ENCODE measurements at regions not wholly inside any gene's neighbourhood (a gene's known extent, or its start where the extent isn't known, plus 50 kb on each side); places are given as distances from the start of the nearest gene placed in this dataset.

DNA sequence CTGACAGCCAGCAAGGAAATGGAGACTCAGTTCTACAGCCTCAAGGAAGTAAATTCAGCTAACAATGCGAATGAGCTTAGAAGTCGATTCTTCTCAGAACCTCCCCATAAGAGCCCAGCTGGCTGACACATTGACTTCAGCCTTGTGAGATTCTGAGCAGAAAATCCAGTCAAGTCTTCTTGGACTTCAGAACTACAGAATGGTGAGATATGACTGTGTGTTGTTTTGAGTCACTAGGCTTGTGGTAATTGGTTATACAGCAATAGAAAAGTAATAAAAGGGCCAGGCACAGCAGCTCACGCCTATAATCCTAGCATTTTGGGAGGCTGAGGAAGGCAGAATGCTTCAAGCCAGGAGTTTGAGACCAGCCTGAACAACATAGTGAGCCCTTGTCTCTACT is 161.8 kb upstream of the IVNS1ABP start:
- no peak for ATAC-seq

DNA sequence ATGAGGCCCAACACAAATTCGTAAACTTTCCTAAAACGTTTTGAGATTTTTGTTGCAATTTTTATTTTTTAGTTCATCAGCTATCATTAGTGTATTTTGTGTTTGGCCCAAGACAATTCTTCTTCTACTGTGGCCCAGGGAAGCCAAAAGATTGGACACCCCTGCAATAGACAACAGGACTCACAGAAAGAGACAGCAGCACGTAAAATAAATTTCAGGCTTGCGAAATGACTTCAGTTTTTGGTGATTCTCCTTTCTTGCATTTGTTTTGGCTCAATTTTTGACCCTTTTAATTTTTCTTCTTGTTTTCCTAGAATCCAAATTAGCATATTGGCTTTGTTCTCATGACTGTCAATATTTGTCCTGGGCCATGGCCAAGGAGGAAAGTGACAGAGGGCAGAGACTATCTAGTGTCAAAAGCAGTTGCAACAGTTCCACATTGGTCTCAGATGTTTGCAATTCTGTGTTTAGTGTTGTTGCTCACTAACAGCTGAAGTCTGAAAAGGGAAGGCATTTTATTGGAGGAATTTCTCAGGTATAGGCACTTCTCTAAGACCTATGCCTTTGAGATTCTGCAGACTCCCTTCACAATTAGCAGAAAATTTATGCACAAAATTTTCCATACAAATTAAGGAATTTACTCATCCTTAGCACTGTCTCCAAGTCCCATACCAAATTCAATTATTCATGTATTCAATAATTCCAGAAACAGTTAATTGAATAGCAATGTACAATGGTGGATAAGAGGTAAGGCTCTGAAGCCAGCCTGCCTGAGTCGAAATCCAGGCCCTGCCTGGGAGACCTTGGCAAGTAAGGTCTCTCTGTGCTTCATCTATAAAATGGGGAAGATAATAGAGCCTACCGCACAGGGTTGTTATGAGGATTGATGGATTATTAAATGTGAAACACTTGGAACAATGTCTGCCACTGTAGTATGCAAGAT is 160.9 kb upstream of the IVNS1ABP start:
- no peak for TF ChIP-seq ZFP3 (CRISPR knock-in tag; IDR thresholded peaks at IDR 0.05)
- ATAC-seq, result no peak

More for the DNA sequence above, 161.8 kb upstream of the IVNS1ABP start:
- TF ChIP-seq TCF4 (CRISPR knock-in tag; IDR thresholded peaks at IDR 0.05; ENCODE audit: borderline replicate concordance), result no peak
- TF ChIP-seq SNAI2 (CRISPR knock-in tag; IDR thresholded peaks at IDR 0.05), result no peak
- TF ChIP-seq CSDC2 (CRISPR knock-in tag; IDR thresholded peaks at IDR 0.05), result no peak
- TF ChIP-seq ZNF8 (CRISPR knock-in tag; IDR thresholded peaks at IDR 0.05), result no peak
- TF ChIP-seq, protein P1, sequence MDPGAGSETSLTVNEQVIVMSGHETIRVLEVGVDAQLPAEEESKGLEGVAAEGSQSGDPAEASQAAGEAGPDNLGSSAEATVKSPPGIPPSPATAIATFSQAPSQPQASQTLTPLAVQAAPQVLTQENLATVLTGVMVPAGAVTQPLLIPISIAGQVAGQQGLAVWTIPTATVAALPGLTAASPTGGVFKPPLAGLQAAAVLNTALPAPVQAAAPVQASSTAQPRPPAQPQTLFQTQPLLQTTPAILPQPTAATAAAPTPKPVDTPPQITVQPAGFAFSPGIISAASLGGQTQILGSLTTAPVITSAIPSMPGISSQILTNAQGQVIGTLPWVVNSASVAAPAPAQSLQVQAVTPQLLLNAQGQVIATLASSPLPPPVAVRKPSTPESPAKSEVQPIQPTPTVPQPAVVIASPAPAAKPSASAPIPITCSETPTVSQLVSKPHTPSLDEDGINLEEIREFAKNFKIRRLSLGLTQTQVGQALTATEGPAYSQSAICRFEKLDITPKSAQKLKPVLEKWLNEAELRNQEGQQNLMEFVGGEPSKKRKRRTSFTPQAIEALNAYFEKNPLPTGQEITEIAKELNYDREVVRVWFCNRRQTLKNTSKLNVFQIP (CRISPR knock-in tag; IDR thresholded peaks at IDR 0.05; ENCODE audit: borderline replicate concordance, low read depth), result no peak
- TF ChIP-seq ISL1 (CRISPR knock-in tag; IDR thresholded peaks at IDR 0.05), result no peak
- TF ChIP-seq, protein P2, sequence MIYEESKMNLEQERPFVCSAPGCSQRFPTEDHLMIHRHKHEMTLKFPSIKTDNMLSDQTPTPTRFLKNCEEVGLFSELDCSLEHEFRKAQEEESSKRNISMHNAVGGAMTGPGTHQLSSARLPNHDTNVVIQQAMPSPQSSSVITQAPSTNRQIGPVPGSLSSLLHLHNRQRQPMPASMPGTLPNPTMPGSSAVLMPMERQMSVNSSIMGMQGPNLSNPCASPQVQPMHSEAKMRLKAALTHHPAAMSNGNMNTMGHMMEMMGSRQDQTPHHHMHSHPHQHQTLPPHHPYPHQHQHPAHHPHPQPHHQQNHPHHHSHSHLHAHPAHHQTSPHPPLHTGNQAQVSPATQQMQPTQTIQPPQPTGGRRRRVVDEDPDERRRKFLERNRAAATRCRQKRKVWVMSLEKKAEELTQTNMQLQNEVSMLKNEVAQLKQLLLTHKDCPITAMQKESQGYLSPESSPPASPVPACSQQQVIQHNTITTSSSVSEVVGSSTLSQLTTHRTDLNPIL (CRISPR knock-in tag; IDR thresholded peaks at IDR 0.05; ENCODE audit: low read depth), result no peak
- TF ChIP-seq GLIS3 (CRISPR knock-in tag; IDR thresholded peaks at IDR 0.05), result no peak
- no peak for TF ChIP-seq ZNF565 (CRISPR knock-in tag; conservative IDR thresholded peaks at IDR 0.05; ENCODE audit: low read depth)
- TF ChIP-seq ZC3H10 (CRISPR knock-in tag; IDR thresholded peaks at IDR 0.05), result no peak
- TF ChIP-seq ZFP3 (CRISPR knock-in tag; IDR thresholded peaks at IDR 0.05), result no peak
- no peak for TF ChIP-seq PATZ1 (CRISPR knock-in tag; IDR thresholded peaks at IDR 0.05; ENCODE audit: borderline replicate concordance)
- no peak for TF ChIP-seq OSR1 (CRISPR knock-in tag; IDR thresholded peaks at IDR 0.05)
- TF ChIP-seq, protein P3, sequence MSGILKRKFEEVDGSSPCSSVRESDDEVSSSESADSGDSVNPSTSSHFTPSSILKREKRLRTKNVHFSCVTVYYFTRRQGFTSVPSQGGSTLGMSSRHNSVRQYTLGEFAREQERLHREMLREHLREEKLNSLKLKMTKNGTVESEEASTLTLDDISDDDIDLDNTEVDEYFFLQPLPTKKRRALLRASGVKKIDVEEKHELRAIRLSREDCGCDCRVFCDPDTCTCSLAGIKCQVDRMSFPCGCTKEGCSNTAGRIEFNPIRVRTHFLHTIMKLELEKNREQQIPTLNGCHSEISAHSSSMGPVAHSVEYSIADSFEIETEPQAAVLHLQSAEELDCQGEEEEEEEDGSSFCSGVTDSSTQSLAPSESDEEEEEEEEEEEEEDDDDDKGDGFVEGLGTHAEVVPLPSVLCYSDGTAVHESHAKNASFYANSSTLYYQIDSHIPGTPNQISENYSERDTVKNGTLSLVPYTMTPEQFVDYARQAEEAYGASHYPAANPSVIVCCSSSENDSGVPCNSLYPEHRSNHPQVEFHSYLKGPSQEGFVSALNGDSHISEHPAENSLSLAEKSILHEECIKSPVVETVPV (CRISPR knock-in tag; IDR thresholded peaks at IDR 0.05), result no peak
- no peak for TF ChIP-seq PPARA (CRISPR knock-in tag; IDR thresholded peaks at IDR 0.05; ENCODE audit: borderline replicate concordance)
- TF ChIP-seq ARNTL (CRISPR knock-in tag; IDR thresholded peaks at IDR 0.05; ENCODE audit: borderline replicate concordance, low read depth), result no peak
- no peak for TF ChIP-seq ZNF70 (CRISPR knock-in tag; IDR thresholded peaks at IDR 0.05)
- no peak for TF ChIP-seq TOX (CRISPR knock-in tag; IDR thresholded peaks at IDR 0.05; ENCODE audit: borderline replicate concordance)

- no peak for ATAC-seq
- TF ChIP-seq, protein P3 (CRISPR knock-in tag; IDR thresholded peaks at IDR 0.05), result no peak
- TF ChIP-seq ESRRG (CRISPR knock-in tag; IDR thresholded peaks at IDR 0.05) (no peak), SNAI2 (CRISPR knock-in tag; IDR thresholded peaks at IDR 0.05) (no peak), ISL1 (CRISPR knock-in tag; IDR thresholded peaks at IDR 0.05) (no peak), PPARA (CRISPR knock-in tag; IDR thresholded peaks at IDR 0.05; ENCODE audit: borderline replicate concordance) (no peak), ZNF70 (CRISPR knock-in tag; IDR thresholded peaks at IDR 0.05) (no peak), CSDC2 (CRISPR knock-in tag; IDR thresholded peaks at IDR 0.05) (no peak), ZFP3 (CRISPR knock-in tag; IDR thresholded peaks at IDR 0.05) (no peak), PATZ1 (CRISPR knock-in tag; IDR thresholded peaks at IDR 0.05; ENCODE audit: borderline replicate concordance) (no peak), ZNF565 (CRISPR knock-in tag; conservative IDR thresholded peaks at IDR 0.05; ENCODE audit: low read depth) (no peak), ZNF8 (CRISPR knock-in tag; IDR thresholded peaks at IDR 0.05) (no peak), TCF4 (CRISPR knock-in tag; IDR thresholded peaks at IDR 0.05; ENCODE audit: borderline replicate concordance) (no peak)
- TF ChIP-seq, protein P2 (CRISPR knock-in tag; IDR thresholded peaks at IDR 0.05; ENCODE audit: low read depth), result no peak
- TF ChIP-seq, protein P1 (CRISPR knock-in tag; IDR thresholded peaks at IDR 0.05; ENCODE audit: borderline replicate concordance, low read depth), result no peak
Measured at GRCh38 chr1:185474440-185475149, 157.6 kb upstream of the IVNS1ABP start.

Measured in SK-N-SH treated with all-trans-retinoic acid at 6 μM for 48 hours (cell line).